ENCODE measurements at regions not wholly inside any gene's neighbourhood (a gene's known extent, or its start where the extent isn't known, plus 50 kb on each side); places are given as distances from the start of the nearest gene placed in this dataset.
A peak's percentile ranks its signal among the peaks of the same experiment; 100 is the strongest.
"Not testable (repeated sequence)": the region's sequence is repeated elsewhere in the genome, so short reads cannot be mapped to it uniquely, and the experiment has no call there.

- ChIA-PET POLR2A (no interaction called here), CTCF (interaction anchor here (0.5 to 1.9 kb wide), 4 partner anchors 9 to 1836 kb away, joined by 3 to 9 read pairs (median 5); no protein-coding TSS in a partner anchor)
- DNase-seq (ENCODE audit: extremely low spot score), result no peak
- peak; percentile 16 for TF ChIP-seq CTCF (IDR thresholded peaks at IDR 0.05; ENCODE audit: control extremely low read depth, extremely low read depth, low read depth, missing control alignments)
Measured at GRCh38 chr11:81237139-81237538, 1496.5 kb downstream of the FAM181B start.

GRCh38 chr11:81227409-81227808 lies 1506.3 kb downstream of the FAM181B start:
- CTCF ChIA-PET, result interaction anchor here (1.0 kb wide), 1 partner anchor 10 kb away, joined by 3 read pairs; no protein-coding TSS in a partner anchor
- not testable (repeated sequence) for DNase-seq (ENCODE audit: extremely low spot score)

GRCh38 chr11:81224396-81224795 lies 1509.3 kb downstream of the FAM181B start:
- TF ChIP-seq CTCF (IDR thresholded peaks at IDR 0.05; ENCODE audit: control extremely low read depth, extremely low read depth, low read depth, missing control alignments), result no peak
- no peak for DNase-seq (ENCODE audit: extremely low spot score)
- ChIA-PET POLR2A (no interaction called here), CTCF (no interaction called here)

More at GRCh38 chr11:81227409-81227808, 1506.3 kb downstream of the FAM181B start:
- POLR2A ChIA-PET, result not testable (repeated sequence)

GRCh38 chr11:81222491-81222890 lies 1511.2 kb downstream of the FAM181B start:
- CTCF ChIA-PET, result no interaction called here
- no peak for DNase-seq (ENCODE audit: extremely low spot score)
- TF ChIP-seq CTCF (IDR thresholded peaks at IDR 0.05; ENCODE audit: control extremely low read depth, extremely low read depth, low read depth, missing control alignments), result no peak
- POLR2A ChIA-PET, result no interaction called here

- ChIA-PET CTCF (no interaction called here), POLR2A (no interaction called here)
- TF ChIP-seq CTCF (IDR thresholded peaks at IDR 0.05; ENCODE audit: control extremely low read depth, extremely low read depth, low read depth, missing control alignments), result no peak
- DNase-seq (ENCODE audit: extremely low spot score), result no peak
Measured at GRCh38 chr11:81220146-81220895, 1513.3 kb downstream of the FAM181B start.

GRCh38 chr11:81219661-81220060 lies 1514.0 kb downstream of the FAM181B start:
- DNase-seq (ENCODE audit: extremely low spot score), result no peak
- POLR2A ChIA-PET, result no interaction called here
- CTCF ChIA-PET, result no interaction called here
- TF ChIP-seq CTCF (IDR thresholded peaks at IDR 0.05; ENCODE audit: control extremely low read depth, extremely low read depth, low read depth, missing control alignments), result no peak

GRCh38 chr11:81218440-81218839 lies 1515.2 kb downstream of the FAM181B start:
- CTCF ChIA-PET, result interaction anchor here (2.0 kb wide), 1 partner anchor 15 kb away, joined by 5 read pairs; no protein-coding TSS in a partner anchor
- no peak for TF ChIP-seq CTCF (IDR thresholded peaks at IDR 0.05; ENCODE audit: control extremely low read depth, extremely low read depth, low read depth, missing control alignments)
- POLR2A ChIA-PET, result no interaction called here
- DNase-seq (ENCODE audit: extremely low spot score), result no peak
